Right lobe of liver (tissue), 4 donors: ENCODE measurements at regions not wholly inside any gene's neighbourhood (a gene's known extent, or its start where the extent isn't known, plus 50 kb on each side); places are given as distances from the start of the nearest gene placed in this dataset.

Source experiments
- POLR2A ChIP-seq: fragments of 450-650 bp; IDR thresholded peaks from one replicate; pipeline ENCODE4 v1.6.1; 2017; ENCODE audit warnings: antibody characterized with exemption, mild to moderate bottlenecking
- TF ChIP-seq, protein P1 (sequence below), 4 donors: fragments of 200-600 bp in 3 of 4; fragments of 450-650 bp in 1 of 4; IDR thresholded peaks; one replicate each; pipeline versions ENCODE4 v1.5.1 to v1.8.0; 2016 to 2022; ENCODE audit warnings: antibody characterized with exemption in 4 of 4, mild to moderate bottlenecking in 2 of 4
- donor health status: DM: no; HTN: no; CAD: no.
- donor health status: DM: no; HTN: no; CAD: no.
- donor health status: DM: no; HTN: yes; CAD: no.

GRCh38 chr2:223319601-223320000 lies 267.6 kb downstream of the KCNE4 start:
- TF ChIP-seq, protein P1, sequence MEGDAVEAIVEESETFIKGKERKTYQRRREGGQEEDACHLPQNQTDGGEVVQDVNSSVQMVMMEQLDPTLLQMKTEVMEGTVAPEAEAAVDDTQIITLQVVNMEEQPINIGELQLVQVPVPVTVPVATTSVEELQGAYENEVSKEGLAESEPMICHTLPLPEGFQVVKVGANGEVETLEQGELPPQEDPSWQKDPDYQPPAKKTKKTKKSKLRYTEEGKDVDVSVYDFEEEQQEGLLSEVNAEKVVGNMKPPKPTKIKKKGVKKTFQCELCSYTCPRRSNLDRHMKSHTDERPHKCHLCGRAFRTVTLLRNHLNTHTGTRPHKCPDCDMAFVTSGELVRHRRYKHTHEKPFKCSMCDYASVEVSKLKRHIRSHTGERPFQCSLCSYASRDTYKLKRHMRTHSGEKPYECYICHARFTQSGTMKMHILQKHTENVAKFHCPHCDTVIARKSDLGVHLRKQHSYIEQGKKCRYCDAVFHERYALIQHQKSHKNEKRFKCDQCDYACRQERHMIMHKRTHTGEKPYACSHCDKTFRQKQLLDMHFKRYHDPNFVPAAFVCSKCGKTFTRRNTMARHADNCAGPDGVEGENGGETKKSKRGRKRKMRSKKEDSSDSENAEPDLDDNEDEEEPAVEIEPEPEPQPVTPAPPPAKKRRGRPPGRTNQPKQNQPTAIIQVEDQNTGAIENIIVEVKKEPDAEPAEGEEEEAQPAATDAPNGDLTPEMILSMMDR (IDR thresholded peaks at IDR 0.05), result no peak
- no peak for TF ChIP-seq POLR2A
